ENCODE measurements at regions not wholly inside any gene's neighbourhood (a gene's known extent, or its start where the extent isn't known, plus 50 kb on each side); places are given as distances from the start of the nearest gene placed in this dataset.
"Not testable (repeated sequence)": the region's sequence is repeated elsewhere in the genome, so short reads cannot be mapped to it uniquely, and the experiment has no call there.

DNA sequence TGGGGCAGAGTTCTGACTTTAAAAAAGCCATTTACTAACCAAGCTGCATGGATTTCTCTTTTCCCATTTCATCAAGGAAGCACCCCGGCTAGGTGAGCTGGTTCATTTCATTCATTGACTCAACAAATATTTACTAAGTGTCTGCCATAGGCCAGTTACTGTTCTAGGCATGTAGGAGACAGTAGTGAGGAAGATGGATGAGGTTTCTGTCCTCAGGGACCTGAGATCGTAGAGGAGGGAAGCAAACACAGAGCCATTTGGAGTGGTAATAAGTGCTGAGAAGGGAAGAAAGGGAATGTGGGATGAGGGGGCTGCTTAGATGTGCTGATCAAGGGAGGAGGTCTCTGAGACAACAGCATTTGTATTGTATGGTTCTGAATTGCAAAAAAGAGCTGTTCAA lies 120.4 kb downstream of the C9orf152 start:
- no peak for DNase-seq (ENCODE audit: low read depth, low spot score)

DNA sequence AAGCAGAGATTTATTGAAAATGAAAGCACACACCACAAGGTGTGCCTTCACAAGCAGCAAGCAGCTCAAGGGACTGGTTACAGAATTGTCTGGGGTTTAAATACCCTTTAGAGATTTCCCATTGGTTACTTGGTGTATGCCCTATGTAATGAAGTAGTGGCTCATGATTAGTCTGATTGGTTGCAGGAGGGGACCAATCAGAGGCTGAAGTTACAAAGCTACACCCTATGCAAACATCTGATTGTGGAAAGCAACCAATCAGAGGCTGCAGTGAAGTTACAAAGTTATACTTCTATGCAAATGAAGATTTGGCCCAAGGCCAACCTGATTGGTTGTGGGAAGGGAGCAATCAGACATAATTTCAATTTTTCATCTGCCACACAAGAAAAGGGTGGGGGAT lies 119.9 kb downstream of the C9orf152 start:
- no peak for DNase-seq (ENCODE audit: low read depth, low spot score)

DNA sequence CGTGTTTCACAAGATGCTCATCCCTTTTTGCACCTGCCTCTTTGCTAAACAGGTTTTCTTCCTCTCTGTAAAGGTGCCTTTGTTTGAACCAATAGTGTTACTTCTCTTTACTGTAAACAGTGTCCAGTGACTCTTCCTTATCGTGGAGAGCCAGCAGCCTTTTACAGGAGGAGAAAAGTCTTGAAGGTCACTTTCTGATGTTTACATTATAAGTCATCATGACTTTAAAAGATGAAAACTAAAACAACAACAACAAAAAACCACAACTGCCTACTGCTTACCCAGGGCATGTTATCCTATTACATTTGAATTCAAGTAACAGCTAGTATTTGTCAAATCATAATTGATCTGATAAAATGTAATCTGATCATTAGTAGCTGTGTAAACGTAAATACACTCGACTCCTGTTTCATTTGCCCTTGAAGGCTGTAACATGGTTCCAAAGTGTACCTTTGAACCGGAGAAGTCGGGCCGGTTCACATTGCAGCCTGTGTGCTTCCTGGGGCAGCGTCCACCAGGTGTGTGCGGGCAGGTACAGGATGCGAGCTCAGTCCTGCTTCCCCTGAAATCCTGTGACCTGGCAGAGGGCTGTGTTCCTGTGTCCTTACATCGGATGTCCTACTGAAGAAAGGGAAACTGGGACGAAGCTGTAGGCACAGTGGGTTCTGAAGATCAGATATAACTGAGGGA lies 118.1 kb downstream of the C9orf152 start:
- DNase-seq (ENCODE audit: low read depth, low spot score) = no peak

DNA sequence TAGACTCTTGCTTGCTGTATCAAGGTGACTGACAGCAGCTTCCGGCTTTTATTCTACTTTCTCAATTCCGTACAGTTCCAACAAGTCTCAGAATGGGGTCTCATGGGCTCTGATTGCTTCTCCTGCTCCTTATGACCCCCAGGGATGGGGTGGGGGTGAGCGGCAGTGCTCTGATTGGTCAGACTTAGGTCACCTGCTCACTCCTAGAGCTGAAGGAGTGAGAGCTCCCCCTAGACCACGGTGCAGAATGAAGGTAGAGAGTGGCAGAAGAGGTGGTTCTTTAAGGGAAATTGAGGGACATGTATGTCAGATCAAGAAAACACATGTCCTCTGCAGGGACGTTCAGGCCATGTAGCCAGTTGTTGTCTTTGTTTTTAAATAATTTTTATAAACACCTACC lies 115.2 kb downstream of the C9orf152 start:
- DNase-seq (ENCODE audit: low read depth, low spot score) = no peak

DNA sequence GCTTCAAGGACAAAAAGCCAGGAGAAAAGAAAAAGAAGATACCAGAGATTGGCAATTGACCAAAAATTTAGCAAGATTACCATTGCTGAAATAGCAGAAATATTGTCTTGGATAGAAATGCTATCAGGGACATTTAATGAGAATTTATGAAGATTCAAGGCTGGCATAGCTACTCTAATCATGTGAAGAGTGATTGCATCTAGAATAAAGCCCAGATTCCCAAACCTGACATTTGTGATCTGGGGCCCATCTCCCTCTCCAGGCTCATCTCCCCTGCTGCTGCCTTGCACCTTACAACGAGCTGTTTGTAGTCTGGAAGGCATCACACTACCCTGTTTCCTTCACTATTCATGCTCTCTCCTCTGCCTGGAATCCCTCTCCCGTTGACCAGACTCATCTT lies 114.5 kb downstream of the C9orf152 start:
- no peak for DNase-seq (ENCODE audit: low read depth, low spot score)

DNA sequence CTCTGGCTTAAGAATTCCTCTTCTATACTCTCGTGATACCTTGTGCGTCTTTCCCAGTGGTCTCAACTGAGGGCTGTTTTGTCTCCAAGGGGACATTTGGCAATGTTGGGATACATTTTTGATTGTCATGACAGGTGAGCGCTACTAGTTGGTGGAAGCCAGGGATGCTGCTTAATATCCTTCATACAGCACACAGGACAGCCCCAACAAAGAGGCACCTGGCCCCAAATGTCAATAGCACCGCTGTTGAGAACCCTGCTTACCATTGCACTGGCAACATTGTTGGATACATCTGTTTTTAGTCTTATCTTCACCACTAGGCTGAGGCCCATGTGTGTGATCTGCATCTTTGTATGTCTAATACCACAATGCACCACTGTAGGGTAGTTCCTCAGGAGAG lies 114.1 kb downstream of the C9orf152 start:
- no peak for DNase-seq (ENCODE audit: low read depth, low spot score)

DNA sequence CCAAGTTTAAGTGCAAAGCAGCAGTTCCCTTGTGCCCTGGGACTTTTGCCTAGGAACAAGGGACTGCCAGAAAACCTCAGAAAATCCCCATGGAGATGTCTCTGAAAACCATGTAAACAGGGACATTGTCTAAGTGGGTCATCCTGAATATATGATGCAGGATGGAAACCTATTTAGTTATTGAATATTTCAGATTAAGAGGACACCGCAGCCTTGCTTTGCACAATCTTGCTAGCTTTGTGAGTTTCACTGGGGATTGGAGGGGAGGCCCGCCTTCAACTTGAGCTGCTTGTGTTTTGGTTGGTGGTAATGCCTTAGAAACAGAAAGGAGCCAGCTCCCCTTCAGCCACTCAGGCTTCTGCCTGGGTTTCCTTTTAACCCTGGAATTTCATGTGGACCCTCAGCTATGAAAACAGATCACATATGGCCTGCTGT lies 112.8 kb downstream of the C9orf152 start:
- DNase-seq (ENCODE audit: low read depth, low spot score) = no peak

DNA sequence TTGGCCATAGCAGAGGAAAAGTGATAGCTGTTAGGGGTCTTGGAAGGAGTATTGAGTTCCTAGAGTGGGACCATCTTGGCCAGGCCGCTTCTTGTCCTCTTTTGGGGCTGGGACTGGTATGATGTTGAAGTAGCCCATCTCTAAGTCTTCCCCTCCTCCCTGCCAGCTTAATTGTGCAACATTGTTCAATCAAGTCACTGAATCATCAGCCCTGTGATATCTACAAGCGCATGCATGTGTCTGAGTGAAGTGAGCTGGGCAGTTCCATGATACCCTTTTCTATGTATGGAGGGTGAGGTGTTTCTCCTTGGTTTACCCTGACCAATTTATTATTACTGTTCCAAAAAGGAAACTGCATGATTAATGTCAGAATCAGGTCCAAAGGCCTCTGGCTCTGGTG lies 112.2 kb downstream of the C9orf152 start:
- DNase-seq (ENCODE audit: low read depth, low spot score) = no peak

DNA sequence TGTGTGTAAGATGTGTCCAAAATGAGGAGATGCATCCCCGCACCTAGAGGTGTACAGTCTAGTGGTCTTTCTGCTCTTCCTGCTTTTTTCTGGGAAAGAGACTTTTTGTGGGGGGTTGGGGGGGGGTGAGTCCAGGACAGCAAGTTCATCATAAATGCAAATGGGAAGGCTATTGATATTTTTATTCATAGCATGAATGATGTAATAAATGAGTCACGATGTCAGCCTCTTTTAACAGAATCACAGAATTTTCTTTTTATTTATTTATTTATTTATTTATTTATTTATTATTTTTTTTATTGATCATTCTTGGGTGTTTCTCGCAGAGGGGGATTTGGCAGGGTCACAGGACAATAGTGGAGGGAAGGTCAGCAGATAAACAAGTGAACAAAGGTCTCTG lies 111.3 kb downstream of the C9orf152 start:
- not testable (repeated sequence) for DNase-seq (ENCODE audit: low read depth, low spot score)

DNA sequence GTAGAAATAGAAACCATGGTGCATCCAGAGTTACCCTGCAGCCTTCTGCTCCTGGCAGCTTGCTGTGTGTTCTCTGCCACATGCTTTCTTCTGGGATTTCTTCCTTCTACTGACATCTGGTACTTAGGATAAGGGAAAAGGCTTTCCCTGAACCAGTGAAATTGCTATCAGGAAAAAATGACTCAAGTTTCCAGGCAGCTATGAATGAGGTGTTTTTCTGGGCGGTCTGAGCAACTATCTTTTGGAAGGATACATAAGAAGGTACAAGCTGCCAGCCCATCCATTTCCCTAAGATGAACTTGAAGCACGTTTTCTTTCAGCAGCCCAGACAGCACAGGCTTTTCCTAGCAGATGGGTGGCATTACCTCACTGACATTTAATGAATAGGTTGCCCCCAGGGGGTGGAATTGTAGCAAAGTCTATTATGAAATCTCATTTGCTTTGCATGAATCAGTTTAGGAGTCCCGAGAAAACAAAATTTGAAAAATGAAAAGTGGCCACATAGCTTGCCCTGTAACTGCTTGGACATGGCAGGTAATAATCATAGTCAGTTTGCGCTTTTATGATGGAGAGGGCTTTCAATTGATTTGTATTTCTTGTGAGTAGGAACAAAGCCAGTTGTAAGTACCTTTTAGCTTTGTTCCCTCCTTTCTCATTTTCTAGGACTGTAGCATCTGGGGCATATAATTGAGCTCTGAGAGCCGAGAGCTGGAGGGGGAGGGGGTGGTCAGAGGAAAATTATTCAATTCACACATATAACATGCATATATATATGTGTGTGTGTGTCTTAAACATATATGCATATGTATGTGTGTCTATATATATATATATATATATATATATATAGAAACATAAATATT lies 108.5 kb downstream of the C9orf152 start:
- DNase-seq (ENCODE audit: low read depth, low spot score) = no peak

DNA sequence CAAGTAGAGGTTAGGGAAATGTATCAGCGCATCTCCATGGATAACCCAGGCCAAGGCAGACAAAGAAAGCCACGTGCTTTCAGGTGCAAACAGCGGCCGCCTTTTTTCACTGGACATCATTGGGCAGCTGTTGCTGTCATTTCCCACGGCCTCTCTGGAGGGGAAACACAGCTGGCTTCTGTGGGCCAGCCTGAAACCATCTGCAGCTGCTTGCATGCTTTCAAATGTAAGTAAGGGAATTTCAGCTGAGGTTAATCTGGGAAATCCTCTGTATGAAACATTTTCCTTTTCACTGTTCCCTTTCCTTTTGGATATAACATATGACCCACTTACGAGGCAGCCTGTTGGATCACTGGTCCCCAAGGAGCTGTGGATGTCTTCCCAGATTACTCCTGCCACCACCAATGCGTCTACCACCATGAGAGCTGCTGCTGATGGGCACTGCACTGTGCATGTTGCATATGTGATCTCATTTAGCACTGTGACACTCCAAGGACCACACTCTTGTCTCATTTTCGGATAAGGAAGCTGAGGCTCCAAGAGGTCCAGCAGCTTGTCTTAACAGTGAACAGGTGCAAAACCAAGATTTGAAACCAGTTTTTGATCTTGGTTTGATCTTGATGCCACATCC lies 106.3 kb downstream of the C9orf152 start:
- DNase-seq (ENCODE audit: low read depth, low spot score) = no peak

DNA sequence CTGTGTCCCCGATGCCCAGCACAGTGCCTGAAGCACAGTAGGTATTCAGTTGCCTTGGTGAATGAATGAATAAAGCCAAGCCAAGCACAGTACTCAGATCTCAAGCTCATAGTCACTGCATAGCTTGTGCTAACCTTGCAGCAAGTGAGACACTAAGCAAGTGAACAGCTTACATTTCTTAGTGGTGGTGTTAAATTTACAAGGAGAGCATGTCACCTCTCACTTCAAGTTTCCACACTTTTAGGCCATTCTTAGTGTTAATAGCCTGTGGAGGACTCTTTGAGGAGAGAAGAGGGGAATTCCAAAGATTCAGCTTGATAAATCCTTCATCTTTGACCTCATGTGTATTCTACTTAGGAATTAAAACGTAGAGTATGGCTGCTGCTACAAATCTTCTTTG lies 104.7 kb downstream of the C9orf152 start:
- no peak for DNase-seq (ENCODE audit: low read depth, low spot score)

DNA sequence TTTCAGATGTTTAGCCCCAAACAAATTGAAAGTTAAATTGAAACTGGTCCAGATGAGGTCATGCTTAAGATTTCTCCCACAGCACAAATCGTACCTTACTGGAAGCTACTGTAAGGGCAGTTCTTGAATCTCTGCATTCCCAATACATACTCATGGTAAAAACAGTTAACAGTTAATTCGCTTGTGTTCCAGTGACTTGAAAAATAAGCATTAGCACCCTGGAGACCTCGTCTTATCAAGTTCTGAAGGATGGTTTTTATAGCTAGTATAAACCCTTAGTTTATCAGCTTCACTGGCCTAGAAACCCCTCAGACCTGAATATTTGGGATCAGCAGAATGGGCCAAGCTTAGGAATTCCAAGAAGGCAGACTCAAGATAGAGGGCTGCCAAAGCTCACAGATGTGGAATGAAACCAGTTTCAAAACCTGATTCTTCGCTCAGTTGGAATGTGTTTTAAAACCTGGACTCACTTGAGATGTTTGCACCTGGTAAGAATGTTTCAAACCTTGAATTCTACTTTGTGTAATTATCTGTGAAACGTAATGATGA lies 103.6 kb downstream of the C9orf152 start:
- DNase-seq (ENCODE audit: low read depth, low spot score) = no peak

DNA sequence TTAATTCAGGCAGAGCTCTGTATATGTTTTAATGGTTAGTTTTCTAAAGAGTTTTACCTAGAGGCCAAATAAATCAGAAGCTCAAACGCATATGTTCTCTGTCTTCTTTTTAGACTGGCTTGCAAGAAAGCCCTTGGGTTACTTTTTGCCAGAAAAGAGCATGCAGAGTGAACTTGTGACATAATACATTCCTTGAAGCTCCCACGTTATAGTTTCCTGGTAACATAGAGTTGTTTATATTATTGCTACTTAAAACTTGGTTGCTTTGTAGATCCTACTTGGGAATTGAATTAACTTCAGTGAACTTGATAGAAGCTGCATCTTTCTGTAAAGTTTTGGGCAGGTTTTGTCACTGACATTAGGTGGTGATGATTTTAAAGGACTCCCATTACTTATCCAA lies 102.9 kb downstream of the C9orf152 start:
- no peak for DNase-seq (ENCODE audit: low read depth, low spot score)

DNA sequence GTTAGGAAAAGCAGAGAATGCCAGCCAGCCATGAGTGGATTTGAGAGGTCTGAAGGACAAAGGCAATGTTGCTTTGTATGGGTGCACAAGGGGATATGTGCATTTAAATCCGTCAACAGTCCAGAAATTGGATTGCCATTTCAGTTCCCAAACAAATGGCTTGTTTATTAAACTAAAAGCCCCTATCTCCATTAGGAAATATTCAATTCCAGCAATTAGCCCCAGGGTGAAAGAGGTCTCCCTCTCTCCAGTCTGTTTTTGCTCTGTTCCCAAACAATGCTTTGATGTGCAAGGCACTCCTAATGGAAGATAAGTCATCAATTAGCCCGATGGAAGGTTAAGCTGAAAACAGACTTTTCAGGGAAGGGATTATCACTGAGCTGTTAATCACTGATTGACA lies 101.3 kb downstream of the C9orf152 start:
- DNase-seq (ENCODE audit: low read depth, low spot score) = no peak

DNA sequence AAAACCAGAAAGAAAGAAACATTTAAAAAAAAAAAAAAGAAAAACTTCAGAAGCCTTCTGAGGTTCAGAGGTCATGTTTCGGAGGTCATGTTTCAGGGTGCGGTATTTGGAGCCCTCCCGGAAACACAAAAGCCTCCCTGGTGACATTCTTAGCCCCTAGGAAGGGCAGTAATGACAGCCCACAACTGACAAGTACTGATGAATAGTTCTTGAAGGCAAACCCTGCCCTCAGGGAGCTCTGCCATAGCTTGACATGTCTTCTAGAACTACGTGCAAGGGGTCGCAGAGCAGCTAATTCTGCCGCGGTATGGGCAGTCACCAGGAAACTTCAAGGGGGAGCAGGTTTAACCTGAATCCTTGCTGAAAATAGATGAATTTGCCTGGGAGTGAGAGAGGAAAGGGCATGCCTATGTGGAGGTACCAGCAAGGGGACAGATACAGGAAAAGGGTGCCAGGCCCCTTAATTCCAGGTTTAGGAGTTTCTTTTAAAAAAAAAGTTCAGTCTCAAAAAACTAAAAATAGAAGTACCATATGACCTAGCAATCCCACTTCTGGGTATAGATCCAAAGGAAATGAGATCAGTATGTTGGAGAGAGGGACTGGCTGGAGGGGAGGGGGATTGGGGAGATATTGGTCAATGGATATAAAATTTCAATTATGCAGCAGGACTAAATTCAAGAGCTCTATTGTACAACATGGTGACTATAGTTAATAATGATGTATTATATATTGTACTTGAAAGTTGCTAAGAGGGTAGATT lies 98.4 kb downstream of the C9orf152 start:
- DNase-seq (ENCODE audit: low read depth, low spot score) = no peak

DNA sequence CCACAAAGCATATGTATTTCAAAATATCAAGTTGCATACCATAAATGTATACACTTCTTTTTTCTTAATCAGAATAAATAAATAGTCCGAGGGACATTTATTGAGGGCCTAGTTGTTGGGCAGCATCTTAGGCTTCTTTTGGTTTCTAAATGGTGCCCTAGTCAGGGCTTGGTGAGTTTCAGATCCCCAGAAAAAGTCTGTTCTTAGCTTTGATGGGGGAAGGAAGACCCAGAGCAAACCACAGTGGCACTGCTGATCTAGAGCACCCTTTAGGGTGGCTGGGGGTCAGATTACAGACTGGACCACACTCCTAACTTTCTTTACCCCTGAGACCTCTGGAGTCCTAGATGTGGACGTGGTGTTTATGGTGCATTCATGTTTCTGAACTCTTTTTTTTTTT lies 97.8 kb downstream of the C9orf152 start:
- DNase-seq (ENCODE audit: low read depth, low spot score) = no peak

DNA sequence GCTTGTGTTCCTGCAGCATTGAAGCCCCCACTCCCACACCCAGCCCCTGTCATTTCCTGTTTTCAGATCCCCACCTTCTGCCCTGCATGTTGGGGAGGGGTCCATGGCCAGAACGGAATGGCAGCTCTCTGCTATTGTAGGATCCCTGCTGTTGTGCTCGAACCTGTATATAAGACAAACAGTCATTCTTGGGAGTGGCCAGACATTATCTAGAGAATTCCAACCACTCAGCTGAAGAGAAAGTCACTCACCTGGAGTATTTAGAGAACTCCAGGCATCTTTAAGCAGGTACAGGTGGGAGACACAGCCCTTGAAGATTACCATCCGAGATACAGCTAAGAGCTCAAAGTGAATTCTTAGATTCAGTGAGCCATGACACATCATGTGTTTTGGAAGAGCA lies 96.1 kb downstream of the C9orf152 start:
- no peak for DNase-seq (ENCODE audit: low read depth, low spot score)

DNA sequence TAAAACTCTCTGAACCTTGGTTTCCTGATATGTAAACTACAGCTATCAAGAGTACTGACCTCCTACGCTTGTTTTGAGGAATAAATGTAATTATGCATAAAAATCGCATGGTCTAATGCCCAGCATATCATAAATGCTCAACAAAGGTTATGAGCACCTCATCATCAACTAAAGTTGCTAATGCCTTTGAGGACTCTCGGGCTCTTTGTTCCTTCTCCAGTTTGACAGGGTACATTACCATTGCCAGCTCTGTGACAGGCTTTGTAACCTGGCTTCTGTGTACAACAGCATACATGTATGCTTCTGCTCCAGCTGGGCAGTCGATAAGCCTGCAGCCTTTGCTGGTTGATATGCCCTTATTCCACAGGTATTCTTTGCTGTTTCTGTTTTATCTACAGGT lies 95.2 kb downstream of the C9orf152 start:
- no peak for DNase-seq (ENCODE audit: low read depth, low spot score)

DNA sequence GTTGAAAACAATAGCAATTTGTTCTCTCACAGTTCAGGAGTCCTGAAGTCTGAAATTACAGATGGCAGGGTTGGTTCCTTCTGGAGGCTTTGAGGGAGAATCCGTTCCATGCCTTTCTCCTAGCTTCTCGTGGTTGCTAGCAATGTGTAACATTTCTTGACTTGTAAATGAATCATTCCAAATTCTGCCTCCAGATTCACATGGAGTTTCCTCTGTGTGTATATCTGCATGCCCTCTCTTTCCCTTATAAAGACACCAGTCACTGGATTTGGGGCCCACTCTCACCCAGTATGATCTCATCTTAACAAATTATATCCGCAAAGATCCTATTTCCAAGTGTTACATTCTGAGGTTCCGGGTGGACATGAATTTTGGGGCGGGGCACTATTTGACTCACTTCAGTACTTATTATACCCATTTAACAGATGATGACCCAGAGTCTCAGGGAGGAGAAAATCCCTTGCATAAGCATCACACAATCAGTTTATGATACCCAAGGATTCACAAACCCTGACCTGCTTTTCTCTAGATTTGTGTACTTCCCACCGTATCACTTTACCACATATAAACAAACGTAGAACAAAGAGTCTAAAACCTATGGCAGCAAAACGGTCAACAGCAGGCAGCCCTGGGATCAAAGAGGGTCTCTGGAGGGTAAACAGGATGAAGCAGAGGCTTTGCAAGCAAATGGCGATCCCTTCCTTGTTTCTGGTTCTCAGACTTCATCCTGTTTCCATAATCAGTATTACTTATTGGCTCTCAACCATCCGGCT lies 93.7 kb downstream of the C9orf152 start:
- no peak for DNase-seq (ENCODE audit: low read depth, low spot score)

DNA sequence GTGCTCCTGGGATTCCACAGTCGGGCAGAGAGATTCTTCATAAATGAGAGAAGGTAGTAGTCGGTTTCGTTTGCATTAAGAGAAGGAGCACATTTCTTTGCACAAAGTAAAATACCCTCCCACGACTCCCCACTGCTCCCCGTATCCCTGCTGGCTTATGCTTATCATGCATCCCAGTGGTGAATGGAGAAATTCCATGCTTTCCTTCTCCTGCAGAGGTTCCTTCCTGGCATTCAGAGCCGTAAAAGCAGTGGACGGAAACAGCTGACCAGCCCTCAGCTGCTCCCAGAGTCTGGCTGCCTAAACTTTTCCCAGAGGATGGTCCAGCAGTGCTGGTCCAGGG lies 93.1 kb downstream of the C9orf152 start:
- DNase-seq (ENCODE audit: low read depth, low spot score) = no peak

Measured in activated CD4-positive, CD25-positive, alpha-beta regulatory T cell treated with anti-CD3 and anti-CD28 coated beads, Interleukin-2, amount 50 U/mL, for 16 hours (primary cell).